ENCODE measurements at regions not wholly inside any gene's neighbourhood (a gene's known extent, or its start where the extent isn't known, plus 50 kb on each side); places are given as distances from the start of the nearest gene placed in this dataset.

DNA sequence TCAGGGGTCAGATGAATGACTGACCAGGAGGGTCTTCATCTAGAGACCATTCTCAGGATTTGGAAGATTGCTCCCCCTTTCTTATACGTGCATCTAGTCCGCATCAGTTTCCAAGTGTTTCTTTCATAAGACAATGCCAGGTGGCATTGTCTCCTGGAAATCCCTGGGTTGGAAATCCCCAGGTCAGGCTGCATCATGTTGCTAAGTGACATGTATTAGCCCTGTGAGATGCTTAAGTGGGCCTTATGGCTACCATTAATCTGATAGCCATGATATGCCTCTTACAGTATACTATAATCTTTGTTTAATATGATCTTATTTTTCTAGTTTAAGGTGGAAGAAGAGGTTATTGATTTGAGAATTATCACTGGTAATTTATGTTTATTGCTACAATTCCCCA lies 92.8 kb downstream of the DIO3 start:
- Histone ChIP-seq H3K36me3 (replicated peaks in 1 of 2; ENCODE audit: control insufficient read depth in 1 of 2, insufficient read depth in 2 of 2, low read length in 1 of 2) (no peaks in the 10 kb centered on the region), H2AFZ (ENCODE audit: low read depth) (no peak overlapping the region), H3K9ac (no peak overlapping the region), H3K79me2 (ENCODE audit: insufficient read depth) (no peaks in the 10 kb centered on the region), H3F3A (replicated peaks; ENCODE audit: insufficient read depth) (no peaks in the 10 kb centered on the region), H3K27ac (ENCODE audit: low read depth in 2 of 2, low read length in 1 of 2) (no peak overlapping the region), H3K4me1 (ENCODE audit: control insufficient read depth in 1 of 2, insufficient read depth in 2 of 2, low read depth in 1 of 2, low read length in 1 of 2) (no peaks in the 10 kb centered on the region), H3K4me3 (ENCODE audit: low read depth in 2 of 2, low read length in 1 of 2) (no peak overlapping the region), H3K4me2 (no peak overlapping the region), H3K27me3 (ENCODE audit: insufficient read depth) (peaks cover 6% of the 10 kb centered on the region; the same call in 1 of the 2 replicates), H3K9me3 (no peaks in the 10 kb centered on the region), H4K20me1 (ENCODE audit: insufficient read depth) (no peaks in the 10 kb centered on the region), H3K9me2 (no peaks in the 10 kb centered on the region)
- WGBS (ENCODE audit: low lambda C conversion rate), result 66% methylated on average over 2 of the region's 2 CpGs
- DNase-seq, result no peak
- ChIA-PET CTCF (interaction anchor here (0.7 kb wide), 1 partner anchor 728 kb away, joined by 4 read pairs; no protein-coding TSS in a partner anchor), POLR2A (no interaction called here)
- TF ChIP-seq, protein P1, sequence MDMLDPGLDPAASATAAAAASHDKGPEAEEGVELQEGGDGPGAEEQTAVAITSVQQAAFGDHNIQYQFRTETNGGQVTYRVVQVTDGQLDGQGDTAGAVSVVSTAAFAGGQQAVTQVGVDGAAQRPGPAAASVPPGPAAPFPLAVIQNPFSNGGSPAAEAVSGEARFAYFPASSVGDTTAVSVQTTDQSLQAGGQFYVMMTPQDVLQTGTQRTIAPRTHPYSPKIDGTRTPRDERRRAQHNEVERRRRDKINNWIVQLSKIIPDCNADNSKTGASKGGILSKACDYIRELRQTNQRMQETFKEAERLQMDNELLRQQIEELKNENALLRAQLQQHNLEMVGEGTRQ (IDR thresholded peaks at IDR 0.05; ENCODE audit: borderline replicate concordance, low read depth, low read length), result no peak
- TF ChIP-seq JUND (IDR thresholded peaks at IDR 0.05), result no peak
- TF ChIP-seq, protein P2, sequence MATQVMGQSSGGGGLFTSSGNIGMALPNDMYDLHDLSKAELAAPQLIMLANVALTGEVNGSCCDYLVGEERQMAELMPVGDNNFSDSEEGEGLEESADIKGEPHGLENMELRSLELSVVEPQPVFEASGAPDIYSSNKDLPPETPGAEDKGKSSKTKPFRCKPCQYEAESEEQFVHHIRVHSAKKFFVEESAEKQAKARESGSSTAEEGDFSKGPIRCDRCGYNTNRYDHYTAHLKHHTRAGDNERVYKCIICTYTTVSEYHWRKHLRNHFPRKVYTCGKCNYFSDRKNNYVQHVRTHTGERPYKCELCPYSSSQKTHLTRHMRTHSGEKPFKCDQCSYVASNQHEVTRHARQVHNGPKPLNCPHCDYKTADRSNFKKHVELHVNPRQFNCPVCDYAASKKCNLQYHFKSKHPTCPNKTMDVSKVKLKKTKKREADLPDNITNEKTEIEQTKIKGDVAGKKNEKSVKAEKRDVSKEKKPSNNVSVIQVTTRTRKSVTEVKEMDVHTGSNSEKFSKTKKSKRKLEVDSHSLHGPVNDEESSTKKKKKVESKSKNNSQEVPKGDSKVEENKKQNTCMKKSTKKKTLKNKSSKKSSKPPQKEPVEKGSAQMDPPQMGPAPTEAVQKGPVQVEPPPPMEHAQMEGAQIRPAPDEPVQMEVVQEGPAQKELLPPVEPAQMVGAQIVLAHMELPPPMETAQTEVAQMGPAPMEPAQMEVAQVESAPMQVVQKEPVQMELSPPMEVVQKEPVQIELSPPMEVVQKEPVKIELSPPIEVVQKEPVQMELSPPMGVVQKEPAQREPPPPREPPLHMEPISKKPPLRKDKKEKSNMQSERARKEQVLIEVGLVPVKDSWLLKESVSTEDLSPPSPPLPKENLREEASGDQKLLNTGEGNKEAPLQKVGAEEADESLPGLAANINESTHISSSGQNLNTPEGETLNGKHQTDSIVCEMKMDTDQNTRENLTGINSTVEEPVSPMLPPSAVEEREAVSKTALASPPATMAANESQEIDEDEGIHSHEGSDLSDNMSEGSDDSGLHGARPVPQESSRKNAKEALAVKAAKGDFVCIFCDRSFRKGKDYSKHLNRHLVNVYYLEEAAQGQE (IDR thresholded peaks at IDR 0.05; ENCODE audit: low read depth, low read length), result no peak
- no peak for TF ChIP-seq SIN3A (IDR thresholded peaks at IDR 0.05; ENCODE audit: borderline replicate concordance, low read depth, low read length)
- no peak for TF ChIP-seq RCOR1 (IDR thresholded peaks at IDR 0.05; ENCODE audit: low read length)
- no peak for TF ChIP-seq TAF1 (IDR thresholded peaks at IDR 0.05; ENCODE audit: borderline replicate concordance, low read depth, low read length)
- TF ChIP-seq, protein P3, sequence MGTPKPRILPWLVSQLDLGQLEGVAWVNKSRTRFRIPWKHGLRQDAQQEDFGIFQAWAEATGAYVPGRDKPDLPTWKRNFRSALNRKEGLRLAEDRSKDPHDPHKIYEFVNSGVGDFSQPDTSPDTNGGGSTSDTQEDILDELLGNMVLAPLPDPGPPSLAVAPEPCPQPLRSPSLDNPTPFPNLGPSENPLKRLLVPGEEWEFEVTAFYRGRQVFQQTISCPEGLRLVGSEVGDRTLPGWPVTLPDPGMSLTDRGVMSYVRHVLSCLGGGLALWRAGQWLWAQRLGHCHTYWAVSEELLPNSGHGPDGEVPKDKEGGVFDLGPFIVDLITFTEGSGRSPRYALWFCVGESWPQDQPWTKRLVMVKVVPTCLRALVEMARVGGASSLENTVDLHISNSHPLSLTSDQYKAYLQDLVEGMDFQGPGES (IDR thresholded peaks at IDR 0.05; ENCODE audit: low read depth, low read length), result no peak
- TF ChIP-seq TCF12 (IDR thresholded peaks at IDR 0.05), result no peak

DNA sequence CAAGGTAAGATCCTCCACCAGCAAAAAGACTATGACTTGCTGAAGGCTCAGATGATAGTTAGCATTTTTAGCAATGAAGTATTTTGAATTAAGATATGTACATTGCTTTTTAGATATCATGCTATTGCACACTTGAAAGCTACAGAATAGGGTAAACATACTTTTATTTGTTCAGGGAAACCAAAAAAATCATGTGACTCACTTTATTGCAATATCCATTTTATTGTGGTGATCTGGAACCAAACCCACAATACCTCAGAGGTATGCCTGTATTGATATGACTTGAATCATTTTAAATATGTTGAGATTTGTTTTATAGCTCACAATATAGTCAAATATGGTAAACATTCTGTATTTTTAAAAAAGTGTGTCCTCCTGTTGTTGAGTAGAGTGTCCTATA lies 96.1 kb downstream of the DIO3 start:
- Histone ChIP-seq H3K27ac (ENCODE audit: low read depth in 2 of 2, low read length in 1 of 2) (no peak overlapping the region), H3K79me2 (ENCODE audit: insufficient read depth) (no peaks in the 10 kb centered on the region), H3K4me1 (ENCODE audit: control insufficient read depth in 1 of 2, insufficient read depth in 2 of 2, low read depth in 1 of 2, low read length in 1 of 2) (no peaks in the 10 kb centered on the region), H3K4me2 (no peak overlapping the region), H4K20me1 (ENCODE audit: insufficient read depth) (no peaks in the 10 kb centered on the region), H3F3A (replicated peaks; ENCODE audit: insufficient read depth) (no peaks in the 10 kb centered on the region), H3K27me3 (ENCODE audit: insufficient read depth) (peaks cover 6% of the 10 kb centered on the region; the same call in 1 of the 2 replicates), H3K9me3 (no peaks in the 10 kb centered on the region), H3K9me2 (no peaks in the 10 kb centered on the region), H3K36me3 (replicated peaks in 1 of 2; ENCODE audit: control insufficient read depth in 1 of 2, insufficient read depth in 2 of 2, low read length in 1 of 2) (no peaks in the 10 kb centered on the region), H3K9ac (no peak overlapping the region), H2AFZ (ENCODE audit: low read depth) (no peak overlapping the region), H3K4me3 (ENCODE audit: low read depth in 2 of 2, low read length in 1 of 2) (no peak overlapping the region)
- ChIA-PET POLR2A (no interaction called here), CTCF (interaction anchor here (1.6 to 2.2 kb wide), 2 partner anchors 8 to 1240 kb away, joined by 4 to 8 read pairs; no protein-coding TSS in a partner anchor)
- TF ChIP-seq SIN3A (IDR thresholded peaks at IDR 0.05; ENCODE audit: borderline replicate concordance, low read depth, low read length) (no peak), EP300 (IDR thresholded peaks at IDR 0.05; ENCODE audit: borderline replicate concordance in 1 of 2, low read depth in 1 of 2, low read length in 1 of 2) (no peak), GABPA (IDR thresholded peaks at IDR 0.05; ENCODE audit: low read depth) (no peak), ELF1 (IDR thresholded peaks at IDR 0.05) (no peak), RAD21 (IDR thresholded peaks at IDR 0.05; ENCODE audit: low read length) (no peak), RFX5 (IDR thresholded peaks at IDR 0.05; ENCODE audit: low read length) (no peak), CHD2 (IDR thresholded peaks at IDR 0.05; ENCODE audit: low read length, partially characterized antibody) (no peak), YY1 (IDR thresholded peaks at IDR 0.05; ENCODE audit: low read depth) (no peak), TAF1 (IDR thresholded peaks at IDR 0.05; ENCODE audit: borderline replicate concordance, low read depth, low read length) (no peak), EZH2phosphoT487 (IDR thresholded peaks at IDR 0.05; ENCODE audit: borderline replicate concordance, low read depth) (no peak), MXI1 (IDR thresholded peaks at IDR 0.05; ENCODE audit: low read depth, low read length) (no peak)
- TF ChIP-seq, protein P4, sequence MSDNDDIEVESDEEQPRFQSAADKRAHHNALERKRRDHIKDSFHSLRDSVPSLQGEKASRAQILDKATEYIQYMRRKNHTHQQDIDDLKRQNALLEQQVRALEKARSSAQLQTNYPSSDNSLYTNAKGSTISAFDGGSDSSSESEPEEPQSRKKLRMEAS (IDR thresholded peaks at IDR 0.05; ENCODE audit: low read depth), result no peak
- TF ChIP-seq, protein P5, sequence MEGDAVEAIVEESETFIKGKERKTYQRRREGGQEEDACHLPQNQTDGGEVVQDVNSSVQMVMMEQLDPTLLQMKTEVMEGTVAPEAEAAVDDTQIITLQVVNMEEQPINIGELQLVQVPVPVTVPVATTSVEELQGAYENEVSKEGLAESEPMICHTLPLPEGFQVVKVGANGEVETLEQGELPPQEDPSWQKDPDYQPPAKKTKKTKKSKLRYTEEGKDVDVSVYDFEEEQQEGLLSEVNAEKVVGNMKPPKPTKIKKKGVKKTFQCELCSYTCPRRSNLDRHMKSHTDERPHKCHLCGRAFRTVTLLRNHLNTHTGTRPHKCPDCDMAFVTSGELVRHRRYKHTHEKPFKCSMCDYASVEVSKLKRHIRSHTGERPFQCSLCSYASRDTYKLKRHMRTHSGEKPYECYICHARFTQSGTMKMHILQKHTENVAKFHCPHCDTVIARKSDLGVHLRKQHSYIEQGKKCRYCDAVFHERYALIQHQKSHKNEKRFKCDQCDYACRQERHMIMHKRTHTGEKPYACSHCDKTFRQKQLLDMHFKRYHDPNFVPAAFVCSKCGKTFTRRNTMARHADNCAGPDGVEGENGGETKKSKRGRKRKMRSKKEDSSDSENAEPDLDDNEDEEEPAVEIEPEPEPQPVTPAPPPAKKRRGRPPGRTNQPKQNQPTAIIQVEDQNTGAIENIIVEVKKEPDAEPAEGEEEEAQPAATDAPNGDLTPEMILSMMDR (IDR thresholded peaks at IDR 0.05), result no peak
- no peak for DNase-seq

All from SK-N-SH (cell line).